Activated CD4-positive, alpha-beta T cell treated with anti-CD3 and anti-CD28 coated beads for 36 hours (primary cell): ENCODE measurements at regions not wholly inside any gene's neighbourhood (a gene's known extent, or its start where the extent isn't known, plus 50 kb on each side); places are given as distances from the start of the nearest gene placed in this dataset.

Source experiments
- ATAC-seq: fragments of 200-7000 bp; cut with Tn5 transposase; one replicate; pipeline ENCODE4 v1.10.0; 2021; ENCODE audit warnings: mild to moderate bottlenecking, moderate library complexity
- CTCF ChIA-PET: fragments of 350-600 bp; sonication (Branson Sonifier 250); formaldehyde crosslinking; loops from one replicate; lab custom pipeline; 2021; ENCODE audit warnings: antibody characterized with exemption; lab: Charles Lee
- POLR2A ChIA-PET: fragments of 350-600 bp; sonication (Branson Sonifier 250); formaldehyde crosslinking; loops from one replicate; lab custom pipeline; 2021; ENCODE audit warnings: antibody characterized with exemption, inconsistent platforms; lab: Charles Lee
- DNase-seq: peaks from one replicate; pipeline ENCODE4 v3.0.0-alpha.2; 2020
- H3K27ac Mint-ChIP-seq: one replicate; pipeline ENCODE4 v1.8.0; 2021; ENCODE audit warnings: mixed read lengths
- H3K27me3 Mint-ChIP-seq: one replicate; pipeline ENCODE4 v1.8.0; 2021; ENCODE audit warnings: mixed read lengths
- H3K36me3 Mint-ChIP-seq: one replicate; pipeline ENCODE4 v1.8.0; 2021; ENCODE audit warnings: low read depth, mixed read lengths
- H3K4me1 Mint-ChIP-seq: one replicate; pipeline ENCODE4 v1.8.0; 2021; ENCODE audit warnings: mixed read lengths
- H3K4me3 Mint-ChIP-seq: one replicate; pipeline ENCODE4 v1.8.0; 2021; ENCODE audit warnings: mild to moderate bottlenecking, moderate library complexity, mixed read lengths
- H3K9me3 Mint-ChIP-seq: one replicate; pipeline ENCODE4 v1.8.0; 2021; ENCODE audit warnings: low read depth, mixed read lengths
- intact Hi-C, 2 experiments: fragments of 100-400 bp; cut with DNase I in 1 of 2; cut with micrococcal nuclease in 1 of 2; formaldehyde crosslinking; loops; one replicate each; pipeline versions ENCODE4 v1.14.2 to v1.15.1; 2022 to 2024; cut with DNase I, micrococcal nuclease

- Mint-ChIP-seq H3K9me3 (no peaks in the 10 kb centered on the region), H3K27me3 (peaks cover 9% of the 10 kb centered on the region), H3K4me3 (no peak overlapping the region), H3K36me3 (no peaks in the 10 kb centered on the region), H3K4me1 (no peaks in the 10 kb centered on the region), H3K27ac (no peak overlapping the region)
- CTCF ChIA-PET = no interaction called here
- POLR2A ChIA-PET = no interaction called here
- DNase-seq = no peak
- intact Hi-C loops = no loop called here
- no peak for ATAC-seq
Observed at GRCh38 chr12:90899456-90900182, 55.4 kb downstream of the CCER1 start.

- DNase-seq = no peak
- no peak for ATAC-seq
- POLR2A ChIA-PET = no interaction called here
- Mint-ChIP-seq H3K4me1 (no peaks in the 10 kb centered on the region), H3K27ac (no peak overlapping the region), H3K27me3 (peaks cover 12% of the 10 kb centered on the region), H3K9me3 (no peaks in the 10 kb centered on the region), H3K36me3 (no peaks in the 10 kb centered on the region), H3K4me3 (no peak overlapping the region)
- intact Hi-C loops = no loop called here
- CTCF ChIA-PET = interaction anchor here (0.7 kb wide), 1 partner anchor 659 kb away, joined by 3 read pairs; no protein-coding TSS in a partner anchor
Observed at GRCh38 chr12:90897986-90898385, 57.0 kb downstream of the CCER1 start.

GRCh38 chr12:90897316-90897715, 57.7 kb downstream of the CCER1 start:
- no peak overlapping the region for H3K4me3 Mint-ChIP-seq
- no peaks in the 10 kb centered on the region for H3K36me3 Mint-ChIP-seq
- H3K9me3 Mint-ChIP-seq = no peaks in the 10 kb centered on the region
- POLR2A ChIA-PET = no interaction called here
- H3K4me1 Mint-ChIP-seq = no peaks in the 10 kb centered on the region
- DNase-seq (no peak), ATAC-seq (no peak)
- intact Hi-C loops = no loop called here
- H3K27me3 Mint-ChIP-seq = peaks cover 12% of the 10 kb centered on the region
- no peak overlapping the region for H3K27ac Mint-ChIP-seq
- CTCF ChIA-PET = no interaction called here

GRCh38 chr12:90896821-90897220, 58.2 kb downstream of the CCER1 start:
- CTCF ChIA-PET = interaction anchor here (0.5 kb wide), 1 partner anchor 225 kb away, joined by 3 read pairs; no protein-coding TSS in a partner anchor
- POLR2A ChIA-PET = no interaction called here
- Mint-ChIP-seq H3K4me1 (no peaks in the 10 kb centered on the region), H3K9me3 (no peaks in the 10 kb centered on the region), H3K4me3 (no peak overlapping the region), H3K36me3 (no peaks in the 10 kb centered on the region), H3K27ac (no peak overlapping the region), H3K27me3 (peaks cover 12% of the 10 kb centered on the region)
- no peak for ATAC-seq
- intact Hi-C loops = no loop called here
- DNase-seq = no peak

- ATAC-seq = no peak
- ChIA-PET CTCF (no interaction called here), POLR2A (no interaction called here)
- no peaks in the 10 kb centered on the region for H3K9me3 Mint-ChIP-seq
- no peaks in the 10 kb centered on the region for H3K4me1 Mint-ChIP-seq
- H3K27ac Mint-ChIP-seq = no peak overlapping the region
- no peaks in the 10 kb centered on the region for H3K36me3 Mint-ChIP-seq
- intact Hi-C loops = no loop called here
- H3K4me3 Mint-ChIP-seq = no peak overlapping the region
- no peak for DNase-seq
- peaks cover 12% of the 10 kb centered on the region for H3K27me3 Mint-ChIP-seq
Observed at GRCh38 chr12:90896164-90896563, 58.8 kb downstream of the CCER1 start.

- Mint-ChIP-seq H3K27me3 (peaks cover 5% of the 10 kb centered on the region), H3K4me1 (no peaks in the 10 kb centered on the region), H3K4me3 (no peak overlapping the region), H3K9me3 (no peaks in the 10 kb centered on the region), H3K36me3 (no peaks in the 10 kb centered on the region), H3K27ac (no peak overlapping the region)
- DNase-seq (no peak), ATAC-seq (no peak)
- CTCF ChIA-PET = no interaction called here
- intact Hi-C loops = no loop called here
- POLR2A ChIA-PET = no interaction called here
Observed at GRCh38 chr12:90888316-90888715, 66.7 kb downstream of the CCER1 start.

- intact Hi-C loops = no loop called here
- no peak overlapping the region for H3K4me3 Mint-ChIP-seq
Observed at GRCh38 chr12:90883456-90883855, 71.5 kb downstream of the CCER1 start.

GRCh38 chr12:90871726-90872096, 83.3 kb downstream of the CCER1 start:
- no peaks in the 10 kb centered on the region for H3K9me3 Mint-ChIP-seq
- H3K27ac Mint-ChIP-seq = no peak overlapping the region
- ChIA-PET POLR2A (no interaction called here), CTCF (no interaction called here)
- peaks cover 2% of the 10 kb centered on the region for H3K27me3 Mint-ChIP-seq
- intact Hi-C loops = no loop called here
- no peaks in the 10 kb centered on the region for H3K36me3 Mint-ChIP-seq
- H3K4me1 Mint-ChIP-seq = no peaks in the 10 kb centered on the region
- no peak overlapping the region for H3K4me3 Mint-ChIP-seq
- no peak for ATAC-seq
- no peak for DNase-seq

More at GRCh38 chr12:90883456-90883855, 71.5 kb downstream of the CCER1 start:
- DNase-seq = no peak
- no peaks in the 10 kb centered on the region for H3K36me3 Mint-ChIP-seq
- no peaks in the 10 kb centered on the region for H3K27me3 Mint-ChIP-seq
- H3K9me3 Mint-ChIP-seq = no peaks in the 10 kb centered on the region
- ATAC-seq = no peak
- no peaks in the 10 kb centered on the region for H3K4me1 Mint-ChIP-seq
- CTCF ChIA-PET = no interaction called here
- POLR2A ChIA-PET = no interaction called here
- no peak overlapping the region for H3K27ac Mint-ChIP-seq

GRCh38 chr12:90870971-90871725, 83.8 kb downstream of the CCER1 start:
- POLR2A ChIA-PET = no interaction called here
- H3K27me3 Mint-ChIP-seq = peaks cover 2% of the 10 kb centered on the region
- intact Hi-C loops = no loop called here
- CTCF ChIA-PET = no interaction called here
- no peak overlapping the region for H3K4me3 Mint-ChIP-seq
- no peaks in the 10 kb centered on the region for H3K4me1 Mint-ChIP-seq
- H3K9me3 Mint-ChIP-seq = no peaks in the 10 kb centered on the region
- DNase-seq (no peak), ATAC-seq (no peak)
- H3K27ac Mint-ChIP-seq = no peak overlapping the region
- H3K36me3 Mint-ChIP-seq = no peaks in the 10 kb centered on the region

- no peak for ATAC-seq
- Mint-ChIP-seq H3K9me3 (no peaks in the 10 kb centered on the region), H3K27me3 (peaks cover 2% of the 10 kb centered on the region)
Observed at GRCh38 chr12:90868626-90869025, 86.3 kb downstream of the CCER1 start.

GRCh38 chr12:90859591-90859990, 95.4 kb downstream of the CCER1 start:
- Mint-ChIP-seq H3K4me3 (no peak overlapping the region), H3K36me3 (no peaks in the 10 kb centered on the region), H3K9me3 (no peaks in the 10 kb centered on the region), H3K27ac (no peak overlapping the region), H3K4me1 (no peaks in the 10 kb centered on the region), H3K27me3 (no peaks in the 10 kb centered on the region)
- intact Hi-C loops = no loop called here
- POLR2A ChIA-PET = no interaction called here
- CTCF ChIA-PET = interaction anchor here (0.5 to 0.9 kb wide), 2 partner anchors 91 to 685 kb away, joined by 3 read pairs; no protein-coding TSS in a partner anchor
- no peak for ATAC-seq
- no peak for DNase-seq

More at GRCh38 chr12:90868626-90869025, 86.3 kb downstream of the CCER1 start:
- intact Hi-C loops = no loop called here
- DNase-seq = no peak
- no peak overlapping the region for H3K4me3 Mint-ChIP-seq
- H3K4me1 Mint-ChIP-seq = no peaks in the 10 kb centered on the region
- no peaks in the 10 kb centered on the region for H3K36me3 Mint-ChIP-seq
- no peak overlapping the region for H3K27ac Mint-ChIP-seq
- CTCF ChIA-PET = interaction anchor here (1.4 kb wide), 1 partner anchor 52 kb away, joined by 4 read pairs; no protein-coding TSS in a partner anchor
- POLR2A ChIA-PET = no interaction called here

- ChIA-PET POLR2A (no interaction called here), CTCF (interaction anchor here (0.6 kb wide), 1 partner anchor 11 kb away, joined by 3 read pairs; no protein-coding TSS in a partner anchor)
- DNase-seq = no peak
- Mint-ChIP-seq H3K27ac (no peak overlapping the region), H3K36me3 (no peaks in the 10 kb centered on the region), H3K27me3 (no peaks in the 10 kb centered on the region), H3K9me3 (no peaks in the 10 kb centered on the region), H3K4me3 (no peak overlapping the region), H3K4me1 (peaks cover 3% of the 10 kb centered on the region)
- intact Hi-C loops = no loop called here
- no peak for ATAC-seq
Observed at GRCh38 chr12:90858252-90858651, 96.7 kb downstream of the CCER1 start.
